H9 (cell line): ENCODE measurements at regions not wholly inside any gene's neighbourhood (a gene's known extent, or its start where the extent isn't known, plus 50 kb on each side); places are given as distances from the start of the nearest gene placed in this dataset.
A peak's percentile ranks its signal among the peaks of the same experiment; 100 is the strongest.

Experiments used
- DNase-seq: peaks from one replicate; pipeline ENCODE4 v3.0.0-alpha.2; 2017
- H2AFZ ChIP-seq: one replicate; pipeline ENCODE4 v1.6.1; 2013; ENCODE audit warnings: mild to moderate bottlenecking, low read length, control low read depth, moderate library complexity
- H2AK5ac ChIP-seq: 2 replicates; pipeline ENCODE4 v1.6.1; 2013; ENCODE audit warnings: low read length, control low read depth, mixed read lengths; ENCODE audit not compliant: insufficient read length
- H2BK120ac ChIP-seq: one replicate; pipeline ENCODE4 v1.6.1; 2013; ENCODE audit warnings: low read depth, mild to moderate bottlenecking, low read length, control low read depth, inconsistent platforms; ENCODE audit not compliant: poor library complexity, severe bottlenecking
- H2BK12ac ChIP-seq: 2 replicates; pipeline ENCODE4 v1.6.1; 2013; ENCODE audit warnings: low read length, control low read depth, mixed read lengths, low read depth; ENCODE audit not compliant: insufficient read length
- H2BK15ac ChIP-seq: 2 replicates; pipeline ENCODE4 v1.6.1; 2013; ENCODE audit warnings: low read depth, low read length, control low read depth
- H2BK20ac ChIP-seq: one replicate; pipeline ENCODE4 v1.6.1; 2013; ENCODE audit warnings: low read depth, mild to moderate bottlenecking, low read length, control low read depth, inconsistent platforms; ENCODE audit not compliant: poor library complexity, severe bottlenecking
- H2BK5ac ChIP-seq: 2 replicates; pipeline ENCODE4 v1.6.1; 2013; ENCODE audit warnings: low read length, control low read depth, mixed read lengths; ENCODE audit not compliant: insufficient read length
- H3K14ac ChIP-seq: 2 replicates; pipeline ENCODE4 v1.6.1; 2013; ENCODE audit warnings: low read length, control low read depth; ENCODE audit not compliant: insufficient read depth
- H3K18ac ChIP-seq: 2 replicates; pipeline ENCODE4 v1.6.1; 2013; ENCODE audit warnings: low read depth, mild to moderate bottlenecking, mixed read lengths, low read length, control low read depth; ENCODE audit not compliant: insufficient read length
- H3K23ac ChIP-seq: 2 replicates; pipeline ENCODE4 v1.6.1; 2013; ENCODE audit warnings: low read length, control low read depth, mixed read lengths, low read depth; ENCODE audit not compliant: insufficient read length
- H3K23me2 ChIP-seq: 2 replicates; pipeline ENCODE4 v1.6.1; 2013; ENCODE audit warnings: low read depth, mild to moderate bottlenecking, mixed read lengths, low read length, control low read depth; ENCODE audit not compliant: insufficient read length, poor library complexity, severe bottlenecking
- H3K27ac ChIP-seq: 2 replicates; pipeline ENCODE4 v1.5.1; 2013; ENCODE audit warnings: low read length, control low read depth, mixed read lengths, low read depth; ENCODE audit not compliant: insufficient read length
- H3K27me3 ChIP-seq: 2 replicates; pipeline ENCODE4 v1.6.1; 2013; ENCODE audit warnings: low read length, control low read depth, inconsistent platforms; ENCODE audit not compliant: insufficient read depth
- H3K4ac ChIP-seq: 2 replicates; pipeline ENCODE4 v1.6.1; 2013; ENCODE audit warnings: low read depth, mild to moderate bottlenecking, control low read depth, inconsistent platforms, low read length, moderate library complexity
- H3K4me1 ChIP-seq: 2 replicates; pipeline ENCODE4 v1.6.1; 2013; ENCODE audit warnings: low read length, control low read depth, inconsistent platforms; ENCODE audit not compliant: insufficient read depth
- H3K4me2 ChIP-seq: 2 replicates; pipeline ENCODE4 v1.6.1; 2013; ENCODE audit warnings: low read length, control low read depth, mixed read lengths; ENCODE audit not compliant: insufficient read length, insufficient read depth
- H3K56ac ChIP-seq: 2 replicates; pipeline ENCODE4 v1.6.1; 2013; ENCODE audit warnings: low read depth, mild to moderate bottlenecking, mixed read lengths, low read length, control low read depth; ENCODE audit not compliant: insufficient read length
- H3K79me1 ChIP-seq: 2 replicates; pipeline ENCODE4 v1.6.1; 2013; ENCODE audit warnings: low read depth, mild to moderate bottlenecking, moderate library complexity, low read length, control low read depth, inconsistent platforms; ENCODE audit not compliant: insufficient read depth, poor library complexity, severe bottlenecking
- H3K79me2 ChIP-seq: 2 replicates; pipeline ENCODE4 v1.6.1; 2013; ENCODE audit warnings: low read length, control low read depth, inconsistent platforms; ENCODE audit not compliant: insufficient read depth
- H3K9ac ChIP-seq: 2 replicates; pipeline ENCODE4 v1.6.1; 2013; ENCODE audit warnings: low read length, control low read depth, mixed read lengths; ENCODE audit not compliant: insufficient read length; ENCODE audit errors: extremely low read depth
- H3K9me3 ChIP-seq: one replicate; pipeline ENCODE4 v1.6.1; 2013; ENCODE audit warnings: low read depth, low read length, inconsistent platforms; ENCODE audit not compliant: control insufficient read depth
- H3T11ph ChIP-seq: one replicate; pipeline ENCODE4 v1.6.1; 2013; ENCODE audit warnings: mild to moderate bottlenecking, low read length, control low read depth, inconsistent platforms
- H4K20me1 ChIP-seq: one replicate; pipeline ENCODE4 v1.6.1; 2013; ENCODE audit not compliant: control insufficient read depth, insufficient read length, insufficient read depth
- H4K5ac ChIP-seq: 2 replicates; pipeline ENCODE4 v1.6.1; 2013; ENCODE audit warnings: low read depth, mild to moderate bottlenecking, mixed read lengths, low read length, control low read depth; ENCODE audit not compliant: insufficient read length
- H4K8ac ChIP-seq: replicated peaks from 2 replicates; pipeline ENCODE4 v1.6.1; 2013; ENCODE audit warnings: low read length, control low read depth, mixed read lengths, low read depth; ENCODE audit not compliant: insufficient read length
- H4K91ac ChIP-seq: 2 replicates; pipeline ENCODE4 v1.6.1; 2013; ENCODE audit warnings: low read depth, mild to moderate bottlenecking, moderate library complexity, mixed read lengths, low read length, control low read depth; ENCODE audit not compliant: insufficient read length
- H3K27ac Mint-ChIP-seq, 3 experiments: 2 replicates in 2 of 3; 3 replicates in 1 of 3; pipeline ENCODE4 v1.8.0; 2020 to 2021; ENCODE audit warnings: mixed read lengths in 3 of 3, mild to moderate bottlenecking in 1 of 3, moderate library complexity in 1 of 3
- H3K27me3 Mint-ChIP-seq: 2 replicates; pipeline ENCODE4 v1.8.0; 2021; ENCODE audit warnings: low read depth, mild to moderate bottlenecking, moderate library complexity, mixed read lengths
- H3K36me3 Mint-ChIP-seq, 3 experiments: 2 replicates in 2 of 3; 3 replicates in 1 of 3; pipeline ENCODE4 v1.8.0; 2020 to 2021; ENCODE audit warnings: low read depth in 3 of 3, mixed read lengths in 3 of 3; ENCODE audit not compliant: insufficient read depth in 1 of 3
- H3K4me1 Mint-ChIP-seq, 2 experiments: 2 replicates each; pipeline ENCODE4 v1.8.0; 2020; ENCODE audit warnings: mixed read lengths in 2 of 2
- H3K4me3 Mint-ChIP-seq, 2 experiments: 2 replicates in 1 of 2; 3 replicates in 1 of 2; pipeline ENCODE4 v1.8.0; 2020 to 2021; ENCODE audit warnings: mild to moderate bottlenecking in 2 of 2, mixed read lengths in 2 of 2, moderate library complexity in 1 of 2
- H3K9me3 Mint-ChIP-seq, 2 experiments: 2 replicates in 1 of 2; 3 replicates in 1 of 2; pipeline ENCODE4 v1.8.0; 2020; ENCODE audit warnings: mild to moderate bottlenecking in 2 of 2, mixed read lengths in 2 of 2, moderate library complexity in 1 of 2
- WGBS: extraction: QIAGEN DNeasy Blood & Tissue Kit; methylation state at CpG from one replicate; pipeline ENCODE4 v1.1.7; 2013; ENCODE audit warnings: missing lambda C conversion rate, low lambda C conversion rate, mixed read lengths; ENCODE audit not compliant: insufficient read length; ENCODE audit errors: extremely low coverage; 5-methylcytosine and 5-hydroxymethylcytosine counted together
- TF ChIP-seq, protein P1 (sequence below): fragments of 200-600 bp; sonication (generic); conservative IDR thresholded peaks from 3 replicates; pipeline ENCODE4 v1.8.0; 2021; ENCODE audit warnings: antibody characterized with exemption, mild to moderate bottlenecking

DNA sequence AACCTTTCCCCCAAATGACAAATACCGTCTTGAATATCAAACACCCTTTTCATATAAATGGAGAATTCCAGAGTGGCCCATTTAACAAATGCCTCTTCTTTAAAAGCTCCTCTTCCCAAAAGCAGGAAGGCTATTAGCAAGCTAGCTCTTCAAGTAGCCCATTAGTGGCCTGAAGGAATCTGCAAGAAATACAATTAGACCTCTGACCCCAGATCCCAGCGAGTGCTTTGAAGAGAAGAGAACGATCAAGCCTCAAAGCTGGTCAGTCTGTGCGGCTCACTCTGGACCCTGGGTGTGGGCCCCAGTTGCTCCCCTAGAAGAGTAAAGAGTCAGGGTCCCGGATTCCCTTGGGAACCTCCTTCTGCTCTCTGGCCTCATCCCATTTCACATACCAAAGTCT is 325.6 kb downstream of the NUAK1 start:
- Histone ChIP-seq H2AFZ (no peak overlapping the region), H4K8ac (no peak overlapping the region), H3K27ac (no peak overlapping the region), H2BK12ac (no peak overlapping the region), H3K14ac (no peak overlapping the region), H3T11ph (no peak overlapping the region), H3K79me2 (no peaks in the 10 kb centered on the region), H3K4me1 (no peaks in the 10 kb centered on the region), H2BK15ac (no peak overlapping the region), H4K5ac (no peak overlapping the region), H4K20me1 (no peaks in the 10 kb centered on the region), H3K79me1 (no peaks in the 10 kb centered on the region), H4K91ac (no peak overlapping the region), H3K23me2 (no peaks in the 10 kb centered on the region), H3K9me3 (no peaks in the 10 kb centered on the region), H2AK5ac (no peak overlapping the region), H2BK5ac (no peak overlapping the region), H2BK120ac (no peak overlapping the region), H3K27me3 (no peaks in the 10 kb centered on the region), H3K56ac (no peak overlapping the region), H3K9ac (no peak overlapping the region), H3K4me2 (no peak overlapping the region), H2BK20ac (no peak overlapping the region), H3K18ac (no peak overlapping the region), H3K23ac (no peak overlapping the region), H3K4ac (no peak overlapping the region)
- Mint-ChIP-seq H3K4me1 (peaks cover 7 to 8% of the 10 kb centered on the region in 2 experiments), H3K9me3 (no peaks in the 10 kb centered on the region; a peak in 1 of 5 replicates), H3K36me3 (no peaks in the 10 kb centered on the region), H3K4me3 (no peak overlapping the region), H3K27me3 (no peaks in the 10 kb centered on the region), H3K27ac (peak overlapping the region in 1 of 3 experiments; percentile 36; a peak in 2 of 7 replicates)
- TF ChIP-seq, protein P1, sequence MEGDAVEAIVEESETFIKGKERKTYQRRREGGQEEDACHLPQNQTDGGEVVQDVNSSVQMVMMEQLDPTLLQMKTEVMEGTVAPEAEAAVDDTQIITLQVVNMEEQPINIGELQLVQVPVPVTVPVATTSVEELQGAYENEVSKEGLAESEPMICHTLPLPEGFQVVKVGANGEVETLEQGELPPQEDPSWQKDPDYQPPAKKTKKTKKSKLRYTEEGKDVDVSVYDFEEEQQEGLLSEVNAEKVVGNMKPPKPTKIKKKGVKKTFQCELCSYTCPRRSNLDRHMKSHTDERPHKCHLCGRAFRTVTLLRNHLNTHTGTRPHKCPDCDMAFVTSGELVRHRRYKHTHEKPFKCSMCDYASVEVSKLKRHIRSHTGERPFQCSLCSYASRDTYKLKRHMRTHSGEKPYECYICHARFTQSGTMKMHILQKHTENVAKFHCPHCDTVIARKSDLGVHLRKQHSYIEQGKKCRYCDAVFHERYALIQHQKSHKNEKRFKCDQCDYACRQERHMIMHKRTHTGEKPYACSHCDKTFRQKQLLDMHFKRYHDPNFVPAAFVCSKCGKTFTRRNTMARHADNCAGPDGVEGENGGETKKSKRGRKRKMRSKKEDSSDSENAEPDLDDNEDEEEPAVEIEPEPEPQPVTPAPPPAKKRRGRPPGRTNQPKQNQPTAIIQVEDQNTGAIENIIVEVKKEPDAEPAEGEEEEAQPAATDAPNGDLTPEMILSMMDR: no peak
- no CpG with 5 or more reads among the region's 5 CpGs for WGBS
- DNase-seq: no peak
